ENCODE measurements at regions not wholly inside any gene's neighbourhood (a gene's known extent, or its start where the extent isn't known, plus 50 kb on each side); places are given as distances from the start of the nearest gene placed in this dataset.
A peak's percentile ranks its signal among the peaks of the same experiment; 100 is the strongest.

DNA sequence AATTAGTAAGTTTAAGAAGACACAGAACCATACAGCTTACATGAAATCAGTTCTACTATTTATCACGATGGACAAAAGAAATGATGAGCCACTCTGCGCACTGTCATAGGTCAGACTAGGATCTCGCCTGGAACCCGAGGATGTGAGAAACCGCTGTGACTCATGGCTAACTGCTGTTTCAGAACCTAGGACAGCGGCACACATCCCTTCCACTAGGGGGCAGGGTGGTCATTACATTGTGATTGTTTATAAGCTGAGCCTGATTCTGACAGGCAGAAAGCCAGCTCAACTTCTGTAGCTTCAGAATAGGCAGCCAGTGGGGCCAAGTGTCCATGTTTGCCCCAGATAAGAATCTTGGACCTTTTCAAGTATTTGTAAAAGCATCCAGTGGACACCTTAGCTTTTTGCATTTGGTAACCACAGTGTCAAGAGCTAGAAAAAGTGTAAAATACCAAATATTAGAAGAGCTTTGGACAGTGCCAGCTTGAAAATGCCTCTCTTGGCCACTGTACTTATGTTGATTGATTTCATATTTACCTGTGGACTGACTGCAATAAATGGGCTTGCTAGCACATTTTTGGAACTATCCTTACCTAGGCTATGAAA is 115.8 kb downstream of the KBTBD8 start (continued):
- TF ChIP-seq, protein P1, sequence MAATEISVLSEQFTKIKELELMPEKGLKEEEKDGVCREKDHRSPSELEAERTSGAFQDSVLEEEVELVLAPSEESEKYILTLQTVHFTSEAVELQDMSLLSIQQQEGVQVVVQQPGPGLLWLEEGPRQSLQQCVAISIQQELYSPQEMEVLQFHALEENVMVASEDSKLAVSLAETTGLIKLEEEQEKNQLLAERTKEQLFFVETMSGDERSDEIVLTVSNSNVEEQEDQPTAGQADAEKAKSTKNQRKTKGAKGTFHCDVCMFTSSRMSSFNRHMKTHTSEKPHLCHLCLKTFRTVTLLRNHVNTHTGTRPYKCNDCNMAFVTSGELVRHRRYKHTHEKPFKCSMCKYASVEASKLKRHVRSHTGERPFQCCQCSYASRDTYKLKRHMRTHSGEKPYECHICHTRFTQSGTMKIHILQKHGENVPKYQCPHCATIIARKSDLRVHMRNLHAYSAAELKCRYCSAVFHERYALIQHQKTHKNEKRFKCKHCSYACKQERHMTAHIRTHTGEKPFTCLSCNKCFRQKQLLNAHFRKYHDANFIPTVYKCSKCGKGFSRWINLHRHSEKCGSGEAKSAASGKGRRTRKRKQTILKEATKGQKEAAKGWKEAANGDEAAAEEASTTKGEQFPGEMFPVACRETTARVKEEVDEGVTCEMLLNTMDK (IDR thresholded peaks at IDR 0.05; ENCODE audit: borderline replicate concordance, insufficient read depth, low read depth, low read length, poor library complexity, severe bottlenecking) = peak; percentile 31
- TF ChIP-seq, protein P2, sequence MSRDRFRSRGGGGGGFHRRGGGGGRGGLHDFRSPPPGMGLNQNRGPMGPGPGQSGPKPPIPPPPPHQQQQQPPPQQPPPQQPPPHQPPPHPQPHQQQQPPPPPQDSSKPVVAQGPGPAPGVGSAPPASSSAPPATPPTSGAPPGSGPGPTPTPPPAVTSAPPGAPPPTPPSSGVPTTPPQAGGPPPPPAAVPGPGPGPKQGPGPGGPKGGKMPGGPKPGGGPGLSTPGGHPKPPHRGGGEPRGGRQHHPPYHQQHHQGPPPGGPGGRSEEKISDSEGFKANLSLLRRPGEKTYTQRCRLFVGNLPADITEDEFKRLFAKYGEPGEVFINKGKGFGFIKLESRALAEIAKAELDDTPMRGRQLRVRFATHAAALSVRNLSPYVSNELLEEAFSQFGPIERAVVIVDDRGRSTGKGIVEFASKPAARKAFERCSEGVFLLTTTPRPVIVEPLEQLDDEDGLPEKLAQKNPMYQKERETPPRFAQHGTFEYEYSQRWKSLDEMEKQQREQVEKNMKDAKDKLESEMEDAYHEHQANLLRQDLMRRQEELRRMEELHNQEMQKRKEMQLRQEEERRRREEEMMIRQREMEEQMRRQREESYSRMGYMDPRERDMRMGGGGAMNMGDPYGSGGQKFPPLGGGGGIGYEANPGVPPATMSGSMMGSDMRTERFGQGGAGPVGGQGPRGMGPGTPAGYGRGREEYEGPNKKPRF (IDR thresholded peaks at IDR 0.05; ENCODE audit: low read depth, low read length) = no peak
- TF ChIP-seq, protein P3, sequence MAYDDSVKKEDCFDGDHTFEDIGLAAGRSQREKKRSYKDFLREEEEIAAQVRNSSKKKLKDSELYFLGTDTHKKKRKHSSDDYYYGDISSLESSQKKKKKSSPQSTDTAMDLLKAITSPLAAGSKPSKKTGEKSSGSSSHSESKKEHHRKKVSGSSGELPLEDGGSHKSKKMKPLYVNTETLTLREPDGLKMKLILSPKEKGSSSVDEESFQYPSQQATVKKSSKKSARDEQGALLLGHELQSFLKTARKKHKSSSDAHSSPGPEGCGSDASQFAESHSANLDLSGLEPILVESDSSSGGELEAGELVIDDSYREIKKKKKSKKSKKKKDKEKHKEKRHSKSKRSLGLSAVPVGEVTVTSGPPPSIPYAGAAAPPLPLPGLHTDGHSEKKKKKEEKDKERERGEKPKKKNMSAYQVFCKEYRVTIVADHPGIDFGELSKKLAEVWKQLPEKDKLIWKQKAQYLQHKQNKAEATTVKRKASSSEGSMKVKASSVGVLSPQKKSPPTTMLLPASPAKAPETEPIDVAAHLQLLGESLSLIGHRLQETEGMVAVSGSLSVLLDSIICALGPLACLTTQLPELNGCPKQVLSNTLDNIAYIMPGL (CRISPR knock-in tag; IDR thresholded peaks at IDR 0.05) = no peak
- TF ChIP-seq FOXJ3 (CRISPR knock-in tag; IDR thresholded peaks at IDR 0.05) (no peak), TEAD1 (CRISPR knock-in tag; IDR thresholded peaks at IDR 0.05) (peak; percentile 96 to 99), HMG20A (CRISPR knock-in tag; conservative IDR thresholded peaks at IDR 0.05) (no peak), MEF2A (IDR thresholded peaks at IDR 0.05; ENCODE audit: control insufficient read depth, low read depth, low read length) (no peak), SMC3 (conservative IDR thresholded peaks at IDR 0.05; ENCODE audit: insufficient read depth, low read depth, low read length) (peak; percentile 88), ETV5 (CRISPR knock-in tag; IDR thresholded peaks at IDR 0.05; ENCODE audit: low read depth) (0 out of 2 replicates have a peak, but pooled peaks have one; percentile 26), ATF1 (CRISPR knock-in tag; IDR thresholded peaks at IDR 0.05) (no peak), ATF1 (tag; IDR thresholded peaks at IDR 0.05) (no peak)
- TF ChIP-seq, protein P4, sequence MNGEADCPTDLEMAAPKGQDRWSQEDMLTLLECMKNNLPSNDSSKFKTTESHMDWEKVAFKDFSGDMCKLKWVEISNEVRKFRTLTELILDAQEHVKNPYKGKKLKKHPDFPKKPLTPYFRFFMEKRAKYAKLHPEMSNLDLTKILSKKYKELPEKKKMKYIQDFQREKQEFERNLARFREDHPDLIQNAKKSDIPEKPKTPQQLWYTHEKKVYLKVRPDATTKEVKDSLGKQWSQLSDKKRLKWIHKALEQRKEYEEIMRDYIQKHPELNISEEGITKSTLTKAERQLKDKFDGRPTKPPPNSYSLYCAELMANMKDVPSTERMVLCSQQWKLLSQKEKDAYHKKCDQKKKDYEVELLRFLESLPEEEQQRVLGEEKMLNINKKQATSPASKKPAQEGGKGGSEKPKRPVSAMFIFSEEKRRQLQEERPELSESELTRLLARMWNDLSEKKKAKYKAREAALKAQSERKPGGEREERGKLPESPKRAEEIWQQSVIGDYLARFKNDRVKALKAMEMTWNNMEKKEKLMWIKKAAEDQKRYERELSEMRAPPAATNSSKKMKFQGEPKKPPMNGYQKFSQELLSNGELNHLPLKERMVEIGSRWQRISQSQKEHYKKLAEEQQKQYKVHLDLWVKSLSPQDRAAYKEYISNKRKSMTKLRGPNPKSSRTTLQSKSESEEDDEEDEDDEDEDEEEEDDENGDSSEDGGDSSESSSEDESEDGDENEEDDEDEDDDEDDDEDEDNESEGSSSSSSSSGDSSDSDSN (IDR thresholded peaks at IDR 0.05; ENCODE audit: borderline replicate concordance in 1 of 2, low read depth in 2 of 2, low read length in 2 of 2) = no peak
- TF ChIP-seq, protein P5, sequence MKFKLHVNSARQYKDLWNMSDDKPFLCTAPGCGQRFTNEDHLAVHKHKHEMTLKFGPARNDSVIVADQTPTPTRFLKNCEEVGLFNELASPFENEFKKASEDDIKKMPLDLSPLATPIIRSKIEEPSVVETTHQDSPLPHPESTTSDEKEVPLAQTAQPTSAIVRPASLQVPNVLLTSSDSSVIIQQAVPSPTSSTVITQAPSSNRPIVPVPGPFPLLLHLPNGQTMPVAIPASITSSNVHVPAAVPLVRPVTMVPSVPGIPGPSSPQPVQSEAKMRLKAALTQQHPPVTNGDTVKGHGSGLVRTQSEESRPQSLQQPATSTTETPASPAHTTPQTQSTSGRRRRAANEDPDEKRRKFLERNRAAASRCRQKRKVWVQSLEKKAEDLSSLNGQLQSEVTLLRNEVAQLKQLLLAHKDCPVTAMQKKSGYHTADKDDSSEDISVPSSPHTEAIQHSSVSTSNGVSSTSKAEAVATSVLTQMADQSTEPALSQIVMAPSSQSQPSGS (CRISPR knock-in tag; IDR thresholded peaks at IDR 0.05) = no peak
